ENCODE measurements at regions not wholly inside any gene's neighbourhood (a gene's known extent, or its start where the extent isn't known, plus 50 kb on each side); places are given as distances from the start of the nearest gene placed in this dataset.

DNA sequence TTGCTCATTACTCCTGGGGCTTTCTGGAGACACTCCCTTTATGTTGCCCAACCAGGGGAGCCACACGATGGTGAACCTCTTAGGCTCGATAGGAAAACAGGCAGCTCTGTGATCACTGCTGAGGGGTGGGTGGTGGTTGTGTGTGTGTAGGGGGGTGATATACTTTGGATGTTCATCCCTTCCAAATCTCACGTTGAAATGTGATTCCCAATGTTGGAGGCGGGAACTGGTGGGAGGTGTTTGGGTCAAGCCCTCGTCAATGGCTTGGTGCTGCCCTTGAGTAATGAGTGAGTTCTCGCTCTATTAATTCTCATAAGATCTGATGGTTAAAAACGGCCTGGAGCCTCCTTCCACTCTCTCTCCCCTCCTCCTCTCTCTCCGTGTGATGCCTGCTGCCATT lies 204.0 kb upstream of the B3GAT1 start:
- TF ChIP-seq, protein P1, sequence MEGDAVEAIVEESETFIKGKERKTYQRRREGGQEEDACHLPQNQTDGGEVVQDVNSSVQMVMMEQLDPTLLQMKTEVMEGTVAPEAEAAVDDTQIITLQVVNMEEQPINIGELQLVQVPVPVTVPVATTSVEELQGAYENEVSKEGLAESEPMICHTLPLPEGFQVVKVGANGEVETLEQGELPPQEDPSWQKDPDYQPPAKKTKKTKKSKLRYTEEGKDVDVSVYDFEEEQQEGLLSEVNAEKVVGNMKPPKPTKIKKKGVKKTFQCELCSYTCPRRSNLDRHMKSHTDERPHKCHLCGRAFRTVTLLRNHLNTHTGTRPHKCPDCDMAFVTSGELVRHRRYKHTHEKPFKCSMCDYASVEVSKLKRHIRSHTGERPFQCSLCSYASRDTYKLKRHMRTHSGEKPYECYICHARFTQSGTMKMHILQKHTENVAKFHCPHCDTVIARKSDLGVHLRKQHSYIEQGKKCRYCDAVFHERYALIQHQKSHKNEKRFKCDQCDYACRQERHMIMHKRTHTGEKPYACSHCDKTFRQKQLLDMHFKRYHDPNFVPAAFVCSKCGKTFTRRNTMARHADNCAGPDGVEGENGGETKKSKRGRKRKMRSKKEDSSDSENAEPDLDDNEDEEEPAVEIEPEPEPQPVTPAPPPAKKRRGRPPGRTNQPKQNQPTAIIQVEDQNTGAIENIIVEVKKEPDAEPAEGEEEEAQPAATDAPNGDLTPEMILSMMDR (conservative IDR thresholded peaks at IDR 0.05 in 1 of 2, IDR thresholded peaks at IDR 0.05 in 1 of 2; ENCODE audit: low read depth in 1 of 2, low read length in 2 of 2) = no peak
- TF ChIP-seq EZH2 (IDR thresholded peaks at IDR 0.05; ENCODE audit: low read length, missing control alignments) = no peak
